ENCODE measurements at regions not wholly inside any gene's neighbourhood (a gene's known extent, or its start where the extent isn't known, plus 50 kb on each side); places are given as distances from the start of the nearest gene placed in this dataset.

DNA sequence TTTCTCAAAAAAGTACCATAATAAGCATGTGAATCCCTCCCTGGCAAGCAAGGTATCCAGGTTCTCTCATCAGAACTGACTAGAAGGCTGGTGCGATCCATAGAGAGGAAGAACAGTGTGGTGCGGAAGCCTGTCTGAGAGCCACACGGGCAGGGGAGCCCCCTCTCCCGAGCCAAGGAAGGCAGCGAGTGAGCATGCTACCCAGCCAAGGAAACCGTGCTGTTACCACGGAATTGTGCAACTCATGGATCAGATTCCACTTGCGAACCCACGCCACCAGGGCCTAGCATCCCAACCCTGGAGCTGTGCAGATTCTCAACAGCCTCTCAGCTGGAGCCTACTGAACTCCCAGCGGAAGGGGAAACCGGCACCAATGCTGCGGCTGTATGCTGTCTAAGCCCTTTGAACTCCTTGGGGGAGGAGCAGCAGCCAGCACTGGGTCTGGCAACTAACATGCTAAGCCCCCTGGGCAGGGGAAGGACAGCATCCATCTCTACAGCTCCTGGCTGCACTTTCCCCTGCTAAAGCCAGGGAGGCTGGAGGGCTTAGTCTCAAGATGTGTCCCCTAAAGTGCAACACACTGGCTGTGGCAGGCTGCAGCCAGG, 823.1 kb downstream of the EPHA4 start:
- H4K8ac ChIP-seq (replicated peaks; ENCODE audit: insufficient read length, low read depth, low read length) = no peak overlapping the region
- H4K20me1 ChIP-seq (ENCODE audit: control insufficient read depth, insufficient read depth, insufficient read length) = no peaks in the 10 kb centered on the region
- no peak overlapping the region for H2AK5ac ChIP-seq (ENCODE audit: insufficient read length, low read length)
- DNase-seq = peak; percentile 33
- H2BK20ac ChIP-seq (ENCODE audit: low read depth, low read length, poor library complexity, severe bottlenecking) = no peak overlapping the region
- H4K5ac ChIP-seq (ENCODE audit: insufficient read length, low read depth, low read length) = no peak overlapping the region
- H3K79me2 ChIP-seq (ENCODE audit: insufficient read depth, low read length) = no peaks in the 10 kb centered on the region
- no peak overlapping the region for H3T11ph ChIP-seq (ENCODE audit: low read length)
- no peak overlapping the region for H3K9ac ChIP-seq (ENCODE audit: extremely low read depth, insufficient read length, low read length)
- H3K9me3 ChIP-seq (ENCODE audit: control insufficient read depth, low read depth, low read length) = no peaks in the 10 kb centered on the region
- no peak overlapping the region for H2BK12ac ChIP-seq (ENCODE audit: insufficient read length, low read depth, low read length)
- no peaks in the 10 kb centered on the region for H3K79me1 ChIP-seq (ENCODE audit: insufficient read depth, low read depth, low read length, poor library complexity, severe bottlenecking)
- H3K27me3 Mint-ChIP-seq (ENCODE audit: low read depth) = no peaks in the 10 kb centered on the region
- no peaks in the 10 kb centered on the region for H3K9me3 Mint-ChIP-seq
- no peaks in the 10 kb centered on the region for H3K23me2 ChIP-seq (ENCODE audit: insufficient read length, low read depth, low read length, poor library complexity, severe bottlenecking)
- H2BK5ac ChIP-seq (ENCODE audit: insufficient read length, low read length) = no peak overlapping the region
- no peak overlapping the region for H4K91ac ChIP-seq (ENCODE audit: insufficient read length, low read depth, low read length)
- H3K4me1 ChIP-seq (ENCODE audit: insufficient read depth, low read length) = no peaks in the 10 kb centered on the region
- no CpG with 5 or more reads among the region's 12 CpGs for WGBS (ENCODE audit: extremely low coverage, insufficient read length, low lambda C conversion rate)
- H3K27me3 ChIP-seq (ENCODE audit: insufficient read depth, low read length) = no peaks in the 10 kb centered on the region
- H3K36me3 Mint-ChIP-seq (ENCODE audit: insufficient read depth in 1 of 3, low read depth in 3 of 3) = peaks cover 0 to 7% (median 5%) of the 10 kb centered on the region in 3 experiments; a peak in 4 of 7 replicates
- no peak overlapping the region for H2BK15ac ChIP-seq (ENCODE audit: low read depth, low read length)
- H2BK120ac ChIP-seq (ENCODE audit: low read depth, low read length, poor library complexity, severe bottlenecking) = no peak overlapping the region
- H3K27ac ChIP-seq (ENCODE audit: insufficient read length, low read depth, low read length) = no peak overlapping the region
- no peak overlapping the region for H3K23ac ChIP-seq (ENCODE audit: insufficient read length, low read depth, low read length)
- no peak overlapping the region for H3K4ac ChIP-seq (ENCODE audit: low read depth, low read length)
- peaks cover 8 to 9% of the 10 kb centered on the region in 2 experiments for H3K4me1 Mint-ChIP-seq
- no peak overlapping the region for H3K56ac ChIP-seq (ENCODE audit: insufficient read length, low read depth, low read length)
- H3K18ac ChIP-seq (ENCODE audit: insufficient read length, low read depth, low read length) = no peak overlapping the region
- H3K27ac Mint-ChIP-seq = peak overlapping the region in 1 of 3 experiments; percentile 62; a peak in 1 of 7 replicates
- no peak overlapping the region for H3K4me2 ChIP-seq (ENCODE audit: insufficient read depth, insufficient read length, low read length)
- no peak overlapping the region for H3K4me3 Mint-ChIP-seq
- H3K14ac ChIP-seq (ENCODE audit: insufficient read depth, low read length) = no peak overlapping the region; the same call in 1 of the 2 replicates
- TF ChIP-seq, protein P1, sequence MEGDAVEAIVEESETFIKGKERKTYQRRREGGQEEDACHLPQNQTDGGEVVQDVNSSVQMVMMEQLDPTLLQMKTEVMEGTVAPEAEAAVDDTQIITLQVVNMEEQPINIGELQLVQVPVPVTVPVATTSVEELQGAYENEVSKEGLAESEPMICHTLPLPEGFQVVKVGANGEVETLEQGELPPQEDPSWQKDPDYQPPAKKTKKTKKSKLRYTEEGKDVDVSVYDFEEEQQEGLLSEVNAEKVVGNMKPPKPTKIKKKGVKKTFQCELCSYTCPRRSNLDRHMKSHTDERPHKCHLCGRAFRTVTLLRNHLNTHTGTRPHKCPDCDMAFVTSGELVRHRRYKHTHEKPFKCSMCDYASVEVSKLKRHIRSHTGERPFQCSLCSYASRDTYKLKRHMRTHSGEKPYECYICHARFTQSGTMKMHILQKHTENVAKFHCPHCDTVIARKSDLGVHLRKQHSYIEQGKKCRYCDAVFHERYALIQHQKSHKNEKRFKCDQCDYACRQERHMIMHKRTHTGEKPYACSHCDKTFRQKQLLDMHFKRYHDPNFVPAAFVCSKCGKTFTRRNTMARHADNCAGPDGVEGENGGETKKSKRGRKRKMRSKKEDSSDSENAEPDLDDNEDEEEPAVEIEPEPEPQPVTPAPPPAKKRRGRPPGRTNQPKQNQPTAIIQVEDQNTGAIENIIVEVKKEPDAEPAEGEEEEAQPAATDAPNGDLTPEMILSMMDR (conservative IDR thresholded peaks at IDR 0.05) = no peak
- no peak overlapping the region for H2AFZ ChIP-seq (ENCODE audit: low read length)
